ENCODE measurements at regions not wholly inside any gene's neighbourhood (a gene's known extent, or its start where the extent isn't known, plus 50 kb on each side); places are given as distances from the start of the nearest gene placed in this dataset.
"Not testable (repeated sequence)": the region's sequence is repeated elsewhere in the genome, so short reads cannot be mapped to it uniquely, and the experiment has no call there.

DNA sequence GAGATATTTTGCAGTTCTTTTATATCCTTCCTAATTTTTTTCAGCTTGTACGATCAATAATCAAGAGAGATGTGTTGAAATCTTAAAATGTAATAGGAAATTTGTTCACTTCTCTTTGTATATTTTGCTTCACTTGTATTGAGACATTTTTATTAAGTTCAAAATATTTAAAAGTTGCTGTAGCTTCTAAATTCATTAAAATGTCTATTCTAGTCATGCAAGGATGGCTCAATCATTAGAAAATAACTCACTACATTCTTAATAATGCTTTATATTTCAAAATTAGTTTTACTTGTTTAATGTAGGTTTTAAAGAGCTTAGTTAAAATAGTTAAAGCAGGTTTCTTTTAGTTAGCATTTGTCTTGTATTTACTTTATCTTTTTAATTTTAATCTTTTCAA lies 308.4 kb downstream of the CYRIA start:
- Histone ChIP-seq H3K4me1 (ENCODE audit: insufficient read depth, low read length) (no peaks in the 10 kb centered on the region), H3K27me3 (ENCODE audit: insufficient read depth, low read length) (no peaks in the 10 kb centered on the region), H3K4me3 (ENCODE audit: low read length) (no peak overlapping the region), H3K9me3 (ENCODE audit: low read depth, low read length) (no peaks in the 10 kb centered on the region)

DNA sequence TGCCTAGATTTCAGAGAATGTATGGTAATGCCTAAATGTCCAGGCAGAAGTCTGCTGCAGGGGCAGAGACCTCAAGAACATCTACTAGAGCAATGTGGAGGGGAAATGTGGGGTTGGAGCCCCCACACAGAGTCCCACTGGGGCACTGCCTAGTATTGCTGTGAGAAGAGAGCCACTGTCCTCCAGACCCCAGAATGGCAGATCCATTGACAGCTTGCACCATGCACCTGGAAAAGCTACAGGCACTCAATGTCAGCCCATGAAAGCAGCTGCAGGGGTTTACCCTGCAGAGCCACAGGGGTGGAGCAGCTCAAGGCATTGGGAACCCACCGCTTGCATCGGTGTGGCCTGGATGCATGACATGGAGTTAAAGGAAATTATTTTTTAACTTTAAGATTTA lies 314.1 kb downstream of the CYRIA start:
- Histone ChIP-seq H3K4me1 (ENCODE audit: insufficient read depth, low read length) (no peaks in the 10 kb centered on the region), H3K27me3 (ENCODE audit: insufficient read depth, low read length) (no peaks in the 10 kb centered on the region), H3K9me3 (ENCODE audit: low read depth, low read length) (no peaks in the 10 kb centered on the region), H3K4me3 (ENCODE audit: low read length) (no peak overlapping the region)

DNA sequence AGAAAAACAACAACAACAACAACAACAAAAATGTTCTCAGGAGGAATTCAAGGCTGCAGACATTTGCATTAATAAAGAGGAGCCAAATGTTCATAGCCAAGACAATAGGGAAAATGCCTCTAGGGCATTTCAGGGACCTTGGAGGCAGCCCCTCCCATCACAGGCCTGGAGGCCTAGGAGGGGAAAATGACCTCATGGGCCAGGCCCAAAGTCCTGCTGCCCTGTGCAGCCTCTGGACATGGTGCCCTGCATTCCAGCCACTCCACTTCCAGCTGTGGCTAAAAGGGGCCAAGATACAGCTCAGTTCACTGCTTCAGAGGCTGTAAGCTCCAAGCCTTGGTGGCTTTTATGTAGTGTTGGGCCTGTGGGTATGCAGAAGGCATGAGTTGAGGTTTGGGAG lies 314.5 kb downstream of the CYRIA start:
- H3K4me3 ChIP-seq (ENCODE audit: low read length): no peak overlapping the region
- no peaks in the 10 kb centered on the region for H3K27me3 ChIP-seq (ENCODE audit: insufficient read depth, low read length)

DNA sequence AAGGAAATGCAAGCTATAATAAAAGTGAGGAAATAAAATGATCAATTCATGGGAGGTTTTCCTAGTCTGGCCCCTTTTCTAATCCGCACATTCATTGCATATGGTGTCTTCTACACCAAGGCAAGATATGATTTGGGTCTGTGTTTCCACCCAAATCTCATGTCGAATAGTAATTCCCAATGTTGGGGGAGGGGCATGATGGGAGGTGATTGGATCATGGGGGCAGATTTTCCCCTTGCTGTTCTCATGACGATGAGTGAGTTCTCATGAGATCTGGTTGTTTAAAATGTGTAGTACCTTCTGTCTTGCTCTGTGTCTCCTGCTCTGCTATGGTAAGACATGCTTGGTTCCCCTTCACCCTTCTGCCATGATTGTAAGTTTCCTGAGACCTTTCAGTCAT lies 315.4 kb downstream of the CYRIA start:
- Histone ChIP-seq H3K27me3 (ENCODE audit: insufficient read depth, low read length) (no peaks in the 10 kb centered on the region), H3K4me1 (ENCODE audit: insufficient read depth, low read length) (no peaks in the 10 kb centered on the region)

More for the DNA sequence above, 314.5 kb downstream of the CYRIA start:
- Histone ChIP-seq H3K4me1 (ENCODE audit: insufficient read depth, low read length) (no peaks in the 10 kb centered on the region), H3K9me3 (ENCODE audit: low read depth, low read length) (no peaks in the 10 kb centered on the region)

GRCh38 chr2:16349811-16350210 lies 315.8 kb downstream of the CYRIA start:
- no peak overlapping the region for H3K4me3 ChIP-seq (ENCODE audit: low read length)
- H3K27me3 ChIP-seq (ENCODE audit: insufficient read depth, low read length): no peaks in the 10 kb centered on the region
- H3K4me1 ChIP-seq (ENCODE audit: insufficient read depth, low read length): no peaks in the 10 kb centered on the region
- H3K9me3 ChIP-seq (ENCODE audit: low read depth, low read length): no peaks in the 10 kb centered on the region

More for the DNA sequence above, 315.4 kb downstream of the CYRIA start:
- no peaks in the 10 kb centered on the region for H3K9me3 ChIP-seq (ENCODE audit: low read depth, low read length)
- no peak overlapping the region for H3K4me3 ChIP-seq (ENCODE audit: low read length)

- Histone ChIP-seq H3K4me3 (ENCODE audit: low read length) (no peak overlapping the region), H3K9me3 (ENCODE audit: low read depth, low read length) (no peaks in the 10 kb centered on the region), H3K27me3 (ENCODE audit: insufficient read depth, low read length) (no peaks in the 10 kb centered on the region), H3K4me1 (ENCODE audit: insufficient read depth, low read length) (no peaks in the 10 kb centered on the region)
Observed at GRCh38 chr2:16348821-16349515, 316.7 kb downstream of the CYRIA start.

- Histone ChIP-seq H3K9me3 (ENCODE audit: low read depth, low read length) (no peaks in the 10 kb centered on the region), H3K27me3 (ENCODE audit: insufficient read depth, low read length) (no peaks in the 10 kb centered on the region), H3K4me3 (ENCODE audit: low read length) (no peak overlapping the region), H3K4me1 (ENCODE audit: insufficient read depth, low read length) (no peaks in the 10 kb centered on the region)
Observed at GRCh38 chr2:16346671-16347070, 319.0 kb downstream of the CYRIA start.

DNA sequence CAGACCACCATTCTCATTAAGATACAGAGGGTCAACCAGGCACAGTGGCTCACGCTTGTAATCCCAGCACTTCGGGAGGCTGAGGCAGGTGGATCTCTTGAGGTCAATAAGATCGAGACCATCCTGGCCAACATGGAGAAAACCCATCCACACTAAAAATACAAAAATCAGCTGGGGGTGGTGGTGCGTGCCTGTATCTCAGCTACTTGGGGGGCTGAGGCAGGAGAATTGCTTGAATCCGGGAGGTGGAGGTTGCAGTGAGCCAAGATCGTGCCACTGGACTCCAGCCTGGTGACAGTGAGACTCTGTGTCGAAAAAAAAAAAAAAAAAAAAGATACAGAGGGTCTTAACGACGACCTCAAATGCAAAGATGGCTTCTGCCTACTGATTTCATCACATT lies 320.4 kb downstream of the CYRIA start:
- H3K4me3 ChIP-seq (ENCODE audit: low read length); H3K27me3 ChIP-seq (ENCODE audit: insufficient read depth, low read length); H3K4me1 ChIP-seq (ENCODE audit: insufficient read depth, low read length); H3K9me3 ChIP-seq (ENCODE audit: low read depth, low read length): not testable (repeated sequence)

- Histone ChIP-seq H3K27me3 (ENCODE audit: insufficient read depth, low read length) (no peaks in the 10 kb centered on the region), H3K9me3 (ENCODE audit: low read depth, low read length) (peaks cover 4% of the 10 kb centered on the region), H3K4me1 (ENCODE audit: insufficient read depth, low read length) (no peaks in the 10 kb centered on the region), H3K4me3 (ENCODE audit: low read length) (no peak overlapping the region)
Observed at GRCh38 chr2:16339206-16339605, 326.4 kb downstream of the CYRIA start.

DNA sequence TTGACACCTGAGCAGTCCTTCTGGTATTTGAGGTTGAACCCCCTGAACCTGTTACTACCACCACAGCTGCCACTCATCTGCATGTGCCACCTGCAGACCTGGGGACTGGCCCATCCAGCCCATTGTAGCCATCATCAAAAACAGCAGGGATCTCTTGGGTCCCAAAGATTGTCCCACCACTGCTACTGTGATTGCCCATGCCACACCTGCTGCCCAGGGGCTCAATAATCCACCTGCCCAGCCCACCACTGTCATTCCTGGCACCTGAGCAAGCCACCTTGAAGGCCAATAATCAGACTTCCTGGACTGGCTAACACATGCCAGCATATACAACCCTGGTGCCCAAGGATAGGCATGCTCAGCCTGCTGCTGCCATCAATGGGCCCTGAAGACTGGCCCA lies 327.6 kb downstream of the CYRIA start:
- Histone ChIP-seq H3K27me3 (ENCODE audit: insufficient read depth, low read length) (no peaks in the 10 kb centered on the region), H3K4me3 (ENCODE audit: low read length) (no peak overlapping the region), H3K9me3 (ENCODE audit: low read depth, low read length) (peaks cover 4% of the 10 kb centered on the region), H3K4me1 (ENCODE audit: insufficient read depth, low read length) (no peaks in the 10 kb centered on the region)

GRCh38 chr2:16336916-16337315 lies 328.7 kb downstream of the CYRIA start:
- Histone ChIP-seq H3K27me3 (ENCODE audit: insufficient read depth, low read length) (no peaks in the 10 kb centered on the region), H3K4me3 (ENCODE audit: low read length) (no peak overlapping the region), H3K9me3 (ENCODE audit: low read depth, low read length) (peaks cover 4% of the 10 kb centered on the region), H3K4me1 (ENCODE audit: insufficient read depth, low read length) (no peaks in the 10 kb centered on the region)

DNA sequence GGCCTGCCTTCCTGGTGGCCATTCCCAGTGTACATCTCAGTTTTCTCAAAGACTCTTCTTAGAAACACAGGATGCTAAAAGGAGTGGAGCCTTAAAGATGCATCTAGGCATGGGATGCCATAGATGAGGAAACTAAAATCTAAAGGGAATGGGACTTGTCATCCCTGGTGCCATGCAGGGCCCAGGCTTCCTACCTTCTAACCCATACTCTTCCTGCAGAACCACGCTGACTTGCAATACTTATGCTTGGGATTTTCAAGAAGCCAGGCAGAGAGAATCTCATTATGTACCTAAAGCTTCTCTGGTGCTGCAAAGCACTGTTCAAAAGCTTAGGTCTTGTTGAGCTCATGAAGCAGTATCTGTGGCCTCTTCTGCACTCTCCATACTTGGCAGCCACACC lies 329.1 kb downstream of the CYRIA start:
- H3K9me3 ChIP-seq (ENCODE audit: low read depth, low read length): peaks cover 4% of the 10 kb centered on the region
- no peaks in the 10 kb centered on the region for H3K27me3 ChIP-seq (ENCODE audit: insufficient read depth, low read length)
- H3K4me3 ChIP-seq (ENCODE audit: low read length): no peak overlapping the region
- no peaks in the 10 kb centered on the region for H3K4me1 ChIP-seq (ENCODE audit: insufficient read depth, low read length)

- Histone ChIP-seq H3K27me3 (ENCODE audit: insufficient read depth, low read length) (no peaks in the 10 kb centered on the region), H3K9me3 (ENCODE audit: low read depth, low read length) (peaks cover 4% of the 10 kb centered on the region), H3K4me1 (ENCODE audit: insufficient read depth, low read length) (no peaks in the 10 kb centered on the region), H3K4me3 (ENCODE audit: low read length) (no peak overlapping the region)
Observed at GRCh38 chr2:16335947-16336346, 329.7 kb downstream of the CYRIA start.

GRCh38 chr2:16335604-16335930 lies 330.1 kb downstream of the CYRIA start:
- H3K9me3 ChIP-seq (ENCODE audit: low read depth, low read length): peaks cover 4% of the 10 kb centered on the region
- no peaks in the 10 kb centered on the region for H3K27me3 ChIP-seq (ENCODE audit: insufficient read depth, low read length)
- H3K4me3 ChIP-seq (ENCODE audit: low read length): no peak overlapping the region
- no peaks in the 10 kb centered on the region for H3K4me1 ChIP-seq (ENCODE audit: insufficient read depth, low read length)

GRCh38 chr2:16334886-16335603 lies 330.6 kb downstream of the CYRIA start:
- peaks cover 4% of the 10 kb centered on the region for H3K9me3 ChIP-seq (ENCODE audit: low read depth, low read length)
- H3K4me1 ChIP-seq (ENCODE audit: insufficient read depth, low read length): no peaks in the 10 kb centered on the region
- H3K4me3 ChIP-seq (ENCODE audit: low read length): no peak overlapping the region
- H3K27me3 ChIP-seq (ENCODE audit: insufficient read depth, low read length): no peaks in the 10 kb centered on the region

DNA sequence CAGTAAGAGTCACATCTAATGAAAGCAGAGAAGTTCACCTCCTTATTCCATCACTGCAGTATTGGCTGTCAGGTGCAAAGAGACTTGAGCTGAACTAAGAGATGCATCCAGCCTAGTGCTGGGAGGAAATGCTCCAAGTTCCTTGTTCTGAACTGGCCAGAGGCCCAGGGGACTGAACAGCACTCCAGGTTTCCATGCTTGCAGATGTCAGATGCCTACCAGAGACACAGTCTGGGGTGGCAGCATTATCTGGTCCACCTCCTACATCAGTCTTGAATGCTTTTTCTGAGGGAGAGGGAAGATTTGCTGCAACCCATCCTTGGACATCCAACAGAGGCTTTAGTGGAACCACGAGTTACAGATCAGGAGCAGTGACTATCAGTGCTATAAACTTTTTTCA lies 331.3 kb downstream of the CYRIA start:
- no peak overlapping the region for H3K4me3 ChIP-seq (ENCODE audit: low read length)
- H3K9me3 ChIP-seq (ENCODE audit: low read depth, low read length): peaks cover 2% of the 10 kb centered on the region
- H3K4me1 ChIP-seq (ENCODE audit: insufficient read depth, low read length): no peaks in the 10 kb centered on the region
- no peaks in the 10 kb centered on the region for H3K27me3 ChIP-seq (ENCODE audit: insufficient read depth, low read length)
